ENCODE measurements at regions not wholly inside any gene's neighbourhood (a gene's known extent, or its start where the extent isn't known, plus 50 kb on each side); places are given as distances from the start of the nearest gene placed in this dataset.

- 89 to 100% methylated on average over 1 of the region's 1 CpG for WGBS, 2 donors
- H3K27ac ChIP-seq = peak overlapping the region in 1 of 4 donors; percentile 92
- no peaks in the 10 kb centered on the region for H3K36me3 ChIP-seq
- peaks cover 13 to 55% (median 33%) of the 10 kb centered on the region in 3 donors for H3K4me1 ChIP-seq
- no peak for DNase-seq
- intact Hi-C loops (cut with DNase I) = no loop called here
- TF ChIP-seq POLR2A (IDR thresholded peaks at IDR 0.05) = no peak
- TF ChIP-seq CTCF (IDR thresholded peaks at IDR 0.05) = no peak
- no peak overlapping the region for H3K4me3 ChIP-seq
- H3K27me3 ChIP-seq = no peaks in the 10 kb centered on the region
- no peaks in the 10 kb centered on the region for H3K9me3 ChIP-seq
Observed at GRCh38 chr1:224496826-224497225, 62.2 kb upstream of the WDR26 start.

GRCh38 chr1:224497714-224498573, 63.3 kb upstream of the WDR26 start:
- H3K27ac ChIP-seq = peak overlapping the region; percentile 83 to 92 (median 88)
- H3K36me3 ChIP-seq = no peaks in the 10 kb centered on the region
- H3K27me3 ChIP-seq = no peaks in the 10 kb centered on the region
- no peak for DNase-seq
- no peak for TF ChIP-seq CTCF (IDR thresholded peaks at IDR 0.05)
- no peak for TF ChIP-seq POLR2A (IDR thresholded peaks at IDR 0.05)
- no peak overlapping the region for H3K4me3 ChIP-seq
- intact Hi-C loops (cut with DNase I) = no loop called here
- WGBS, 2 donors = 15 to 17% methylated on average over 3 of the region's 3 CpGs
- peaks cover 24 to 65% (median 44%) of the 10 kb centered on the region in 3 donors for H3K4me1 ChIP-seq
- H3K9me3 ChIP-seq = no peaks in the 10 kb centered on the region

- no peaks in the 10 kb centered on the region for H3K36me3 ChIP-seq
- H3K4me1 ChIP-seq = peaks cover 31 to 65% (median 52%) of the 10 kb centered on the region in 3 donors
- TF ChIP-seq CTCF (IDR thresholded peaks at IDR 0.05) = no peak
- TF ChIP-seq POLR2A (IDR thresholded peaks at IDR 0.05) = no peak
- no peaks in the 10 kb centered on the region for H3K9me3 ChIP-seq
- DNase-seq = no peak
- peak overlapping the region in 1 of 4 donors; percentile 36 for H3K4me3 ChIP-seq
- H3K27ac ChIP-seq = peak overlapping the region; percentile 83 to 92 (median 88)
- intact Hi-C loops (cut with DNase I) = no loop called here
- WGBS, 2 donors = 26 to 37% methylated on average over 11 to 12 of the region's 12 CpGs
- no peaks in the 10 kb centered on the region for H3K27me3 ChIP-seq
Observed at GRCh38 chr1:224498574-224499170, 64.1 kb upstream of the WDR26 start.

GRCh38 chr1:224499204-224499603, 64.6 kb upstream of the WDR26 start:
- no peaks in the 10 kb centered on the region for H3K27me3 ChIP-seq
- H3K27ac ChIP-seq = peak overlapping the region; percentile 83 to 92 (median 88)
- WGBS, 2 donors = 34 to 46% methylated on average over 2 of the region's 2 CpGs
- DNase-seq = no peak
- H3K4me1 ChIP-seq = peaks cover 37 to 70% (median 57%) of the 10 kb centered on the region in 3 donors
- no peak overlapping the region for H3K4me3 ChIP-seq
- no peaks in the 10 kb centered on the region for H3K9me3 ChIP-seq
- no peaks in the 10 kb centered on the region for H3K36me3 ChIP-seq
- intact Hi-C loops (cut with DNase I) = no loop called here
- TF ChIP-seq CTCF (IDR thresholded peaks at IDR 0.05) (no peak), POLR2A (IDR thresholded peaks at IDR 0.05) (no peak)

GRCh38 chr1:224500796-224501195, 66.2 kb upstream of the WDR26 start:
- H3K27ac ChIP-seq = peak overlapping the region in 1 of 4 donors; percentile 93
- H3K9me3 ChIP-seq = no peaks in the 10 kb centered on the region
- no peak for DNase-seq
- intact Hi-C loops (cut with DNase I) = loop anchor here (10.0 kb wide), 1 partner anchor 66 kb away; the partner anchor contains the start of gene WDR26
- H3K36me3 ChIP-seq = no peaks in the 10 kb centered on the region
- H3K4me3 ChIP-seq = no peak overlapping the region
- peaks cover 43 to 85% (median 68%) of the 10 kb centered on the region in 3 donors for H3K4me1 ChIP-seq
- no peaks in the 10 kb centered on the region for H3K27me3 ChIP-seq
- 82 to 86% methylated on average over 4 of the region's 4 CpGs for WGBS, 2 donors
- TF ChIP-seq POLR2A (IDR thresholded peaks at IDR 0.05) (no peak), CTCF (IDR thresholded peaks at IDR 0.05) (no peak)
